B cell (primary cell): ENCODE measurements at regions not wholly inside any gene's neighbourhood (a gene's known extent, or its start where the extent isn't known, plus 50 kb on each side); places are given as distances from the start of the nearest gene placed in this dataset.

Source experiments
- ATAC-seq: fragments of 200-7000 bp; cut with Tn5 transposase; one replicate; pipeline ENCODE4 v1.10.0; 2021; ENCODE audit warnings: low read depth, mild to moderate bottlenecking, moderate number of reproducible peaks, moderate library complexity
- CTCF ChIA-PET: fragments of 350-600 bp; sonication (Branson Sonifier 250); formaldehyde crosslinking; loops from one replicate; lab custom pipeline; 2021; ENCODE audit warnings: antibody characterized with exemption, inconsistent platforms; lab: Charles Lee
- POLR2A ChIA-PET: fragments of 350-600 bp; sonication (Branson Sonifier 250); formaldehyde crosslinking; loops from one replicate; lab custom pipeline; 2021; ENCODE audit warnings: antibody characterized with exemption; lab: Charles Lee
- DNase-seq: peaks from one replicate; pipeline ENCODE4 v3.0.0; 2013
- H2AFZ ChIP-seq: 2 replicates; pipeline ENCODE4 v1.6.1; 2012; ENCODE audit warnings: mild to moderate bottlenecking, low read depth, low read length; ENCODE audit not compliant: insufficient read depth, poor library complexity, severe bottlenecking
- H3K27ac ChIP-seq, 2 donors: 1 replicate in 1 of 2; 2 replicates in 1 of 2; pipeline ENCODE4 v1.5.1; 2012 to 2013; ENCODE audit warnings: low read length in 2 of 2, mild to moderate bottlenecking in 2 of 2, moderate library complexity in 1 of 2
- H3K27me3 ChIP-seq, 4 experiments: fragments of 200-600 bp in 1 of 4; sonication (generic) in 1 of 4; replicated peaks in 1 of 4; 1 replicate in 2 of 4; 2 replicates in 2 of 4; pipeline versions ENCODE4 v1.6.1 to v1.7.0; 2013 to 2016; ENCODE audit warnings: low read length in 3 of 4, mild to moderate bottlenecking in 2 of 4, mixed read lengths in 1 of 4, moderate library complexity in 1 of 4; ENCODE audit not compliant: insufficient read depth in 4 of 4, control insufficient read depth in 3 of 4; ENCODE audit errors: control extremely low read depth in 1 of 4
- H3K36me3 ChIP-seq, 2 experiments: replicated peaks in 1 of 2; 1 replicate in 1 of 2; 2 replicates in 1 of 2; pipeline versions ENCODE4 v1.6.1 to v1.7.1; 2013; ENCODE audit warnings: low read length in 1 of 2; ENCODE audit not compliant: insufficient read depth in 2 of 2, control insufficient read depth in 1 of 2; ENCODE audit errors: control extremely low read depth in 1 of 2, extremely low read depth in 1 of 2
- H3K4me1 ChIP-seq, 2 donors: fragments of 200-600 bp in 1 of 2; sonication (generic) in 1 of 2; 1 replicate in 1 of 2; 2 replicates in 1 of 2; pipeline versions ENCODE4 v1.5.1 to v1.6.1; 2013 to 2017; ENCODE audit warnings: low read length in 2 of 2; ENCODE audit not compliant: control insufficient read depth in 2 of 2, insufficient read depth in 2 of 2
- H3K4me2 ChIP-seq: replicated peaks from 2 replicates; pipeline ENCODE3; 2012; ENCODE audit warnings: mild to moderate bottlenecking, low read depth, low read length; ENCODE audit not compliant: poor library complexity, severe bottlenecking
- H3K4me3 ChIP-seq, 5 experiments: fragments of 200-600 bp in 1 of 5; sonication (generic) in 1 of 5; 1 replicate in 3 of 5; 2 replicates in 2 of 5; pipeline versions ENCODE4 v1.5.1 to v1.7.0; 2011 to 2016; ENCODE audit warnings: low read length in 4 of 5, mild to moderate bottlenecking in 4 of 5, low read depth in 2 of 5, control low read depth in 1 of 5, moderate library complexity in 1 of 5; ENCODE audit not compliant: insufficient read depth in 1 of 5; ENCODE audit errors: control extremely low read depth in 1 of 5, extremely low read depth in 1 of 5
- H3K79me2 ChIP-seq: fragments of 200-600 bp; sonication (generic); one replicate; pipeline ENCODE4 v1.6.0; 2016; ENCODE audit warnings: low read length; ENCODE audit not compliant: control insufficient read depth, insufficient read depth
- H3K9ac ChIP-seq: fragments of 200-600 bp; sonication (generic); 2 replicates; pipeline ENCODE4 v1.6.1; 2017; ENCODE audit warnings: mild to moderate bottlenecking, low read length, moderate library complexity
- H3K9me3 ChIP-seq, 3 donors: one replicate each; pipeline versions ENCODE4 v1.6.1 to v1.7.1; 2013; ENCODE audit warnings: low read length in 2 of 3; ENCODE audit not compliant: control insufficient read depth in 2 of 3, insufficient read depth in 1 of 3; ENCODE audit errors: control extremely low read depth in 1 of 3
- H4K20me1 ChIP-seq: 2 replicates; pipeline ENCODE4 v1.6.0; 2012; ENCODE audit warnings: mild to moderate bottlenecking, low read length; ENCODE audit not compliant: insufficient read depth, control insufficient read depth, poor library complexity, severe bottlenecking
- H3K27ac Mint-ChIP-seq: one replicate; pipeline ENCODE4 v1.8.0; 2021; ENCODE audit warnings: mixed read lengths
- H3K27me3 Mint-ChIP-seq: one replicate; pipeline ENCODE4 v1.8.0; 2021; ENCODE audit warnings: mixed read lengths
- H3K4me1 Mint-ChIP-seq: one replicate; pipeline ENCODE4 v1.8.0; 2021; ENCODE audit warnings: mixed read lengths
- H3K4me3 Mint-ChIP-seq: one replicate; pipeline ENCODE4 v1.8.0; 2021; ENCODE audit warnings: mixed read lengths
- H3K9me3 Mint-ChIP-seq: one replicate; pipeline ENCODE4 v1.8.0; 2022; ENCODE audit warnings: mixed read lengths; ENCODE audit not compliant: insufficient read depth
- CTCF ChIP-seq: fragments of 200-600 bp; IDR thresholded peaks from one replicate; pipeline ENCODE4 v1.8.0; 2022; ENCODE audit warnings: antibody characterized with exemption, mild to moderate bottlenecking
- EZH2 ChIP-seq: IDR thresholded peaks from 2 replicates; pipeline ENCODE4 v1.6.1; 2012; ENCODE audit warnings: borderline replicate concordance, low read depth, mild to moderate bottlenecking, moderate library complexity, low read length; ENCODE audit not compliant: insufficient read depth, poor library complexity, severe bottlenecking
- WGBS: methylation state at CpG from one replicate; pipeline ENCODE4 v1.1.5; 2013; ENCODE audit warnings: missing lambda C conversion rate; ENCODE audit not compliant: insufficient coverage; 5-methylcytosine and 5-hydroxymethylcytosine counted together
- intact Hi-C: fragments of 100-400 bp; cut with micrococcal nuclease; formaldehyde crosslinking; loops from one replicate; pipeline ENCODE4 v1.10.0; 2022

GRCh38 chr14:65237023-65237814, 134.9 kb upstream of the MAX start:
- no peak overlapping the region for H3K4me3 Mint-ChIP-seq
- intact Hi-C loops = no loop called here
- peak overlapping the region; percentile 33 for H3K27ac Mint-ChIP-seq
- Histone ChIP-seq H3K9ac (no peak overlapping the region), H3K79me2 (no peaks in the 10 kb centered on the region), H4K20me1 (no peaks in the 10 kb centered on the region), H3K4me3 (no peak overlapping the region), H3K4me2 (no peak overlapping the region), H3K4me1 (peaks cover 3 to 4% of the 10 kb centered on the region in 2 donors), H3K36me3 (peaks cover 0 to 2% of the 10 kb centered on the region in 2 experiments), H2AFZ (no peak overlapping the region), H3K9me3 (peaks cover 0 to 6% (median 0%) of the 10 kb centered on the region in 3 donors), H3K27ac (no peak overlapping the region), H3K27me3 (no peaks in the 10 kb centered on the region)
- no peaks in the 10 kb centered on the region for H3K27me3 Mint-ChIP-seq
- no peaks in the 10 kb centered on the region for H3K9me3 Mint-ChIP-seq
- POLR2A ChIA-PET = no interaction called here
- WGBS = 100% methylated on average over 3 of the region's 5 CpGs
- DNase-seq (no peak), ATAC-seq (no peak)
- CTCF ChIA-PET = no interaction called here
- H3K4me1 Mint-ChIP-seq = peaks cover 5% of the 10 kb centered on the region
- TF ChIP-seq EZH2 (no peak), CTCF (no peak)

GRCh38 chr14:65237941-65238340, 135.6 kb upstream of the MAX start:
- no peak for DNase-seq

More at GRCh38 chr14:65237941-65238340, 135.6 kb upstream of the MAX start:
- Histone ChIP-seq H3K4me2 (no peak overlapping the region), H2AFZ (no peak overlapping the region), H3K4me3 (no peak overlapping the region), H3K4me1 (peaks cover 3 to 4% of the 10 kb centered on the region in 2 donors), H3K27me3 (no peaks in the 10 kb centered on the region), H3K9me3 (peaks cover 0 to 6% (median 0%) of the 10 kb centered on the region in 3 donors), H3K79me2 (no peaks in the 10 kb centered on the region), H3K27ac (no peak overlapping the region), H3K9ac (no peak overlapping the region), H3K36me3 (peaks cover 0 to 3% of the 10 kb centered on the region in 2 experiments), H4K20me1 (no peaks in the 10 kb centered on the region)
- no peaks in the 10 kb centered on the region for H3K27me3 Mint-ChIP-seq
- H3K27ac Mint-ChIP-seq = no peak overlapping the region
- POLR2A ChIA-PET = interaction anchor here (0.7 kb wide), 1 partner anchor 1003 kb away, joined by 6 read pairs; no protein-coding TSS in a partner anchor
- no peak for ATAC-seq
- WGBS = 100% methylated on average over 1 of the region's 6 CpGs
- peaks cover 5% of the 10 kb centered on the region for H3K4me1 Mint-ChIP-seq
- TF ChIP-seq CTCF = no peak
- no peak for TF ChIP-seq EZH2
- CTCF ChIA-PET = no interaction called here
- intact Hi-C loops = no loop called here
- no peaks in the 10 kb centered on the region for H3K9me3 Mint-ChIP-seq
- H3K4me3 Mint-ChIP-seq = no peak overlapping the region
